Right cardiac atrium (tissue), 5 donors: ENCODE measurements at regions not wholly inside any gene's neighbourhood (a gene's known extent, or its start where the extent isn't known, plus 50 kb on each side); places are given as distances from the start of the nearest gene placed in this dataset.

Experiments
- ATAC-seq, 2 donors: fragments of 200-7000 bp; cut with Tn5 transposase; one replicate each; pipeline versions ENCODE4 v1.8.0 to v1.9.1; 2020; ENCODE audit warnings: moderate library complexity in 2 of 2, mild to moderate bottlenecking in 1 of 2
- DNase-seq, 3 donors: peaks; one replicate each; pipeline ENCODE4 v3.0.0-alpha.2; 2020
- H3K27ac ChIP-seq: one replicate; pipeline ENCODE4 v1.5.1; 2013; ENCODE audit warnings: mild to moderate bottlenecking, low read length, control low read depth, moderate library complexity
- H3K27me3 ChIP-seq: one replicate; pipeline ENCODE4 v1.6.1; 2013; ENCODE audit not compliant: control insufficient read depth, insufficient read depth
- H3K4me1 ChIP-seq: one replicate; pipeline ENCODE4 v1.6.1; 2013; ENCODE audit warnings: low read length; ENCODE audit not compliant: control insufficient read depth, insufficient read depth
- H3K4me3 ChIP-seq: one replicate; pipeline ENCODE4 v1.5.1; 2013; ENCODE audit warnings: low read length, control low read depth
- H3K9me3 ChIP-seq: one replicate; pipeline ENCODE4 v1.6.1; 2013; ENCODE audit warnings: low read length; ENCODE audit not compliant: control insufficient read depth
- WGBS: extraction: QIAGEN DNeasy Blood & Tissue Kit; methylation state at CpG from one replicate; pipeline ENCODE4 v1.1.7; 2013; 5-methylcytosine and 5-hydroxymethylcytosine counted together
- intact Hi-C, 4 donors: fragments of 100-400 bp; cut with DNase I; formaldehyde crosslinking; loops; one replicate each; pipeline versions ENCODE4 v1.11.0 to v1.14.0; 2022 to 2023
- donor health status: healthy with polysubstance abuse.
- donor health status: DM: no; HTN: yes; CAD: no.
- donor health status: DM: no; HTN: no; CAD: no.
- donor health status: DM: no; HTN: yes; CAD: no; lungs with severe emphysema.
- donor health status: DM: yes; HTN: yes; CAD: no.

GRCh38 chr11:121766991-121767390, 314.2 kb upstream of the SORL1-AS1 start:
- Histone ChIP-seq H3K27ac (no peak overlapping the region), H3K27me3 (no peaks in the 10 kb centered on the region), H3K4me3 (no peak overlapping the region), H3K9me3 (no peaks in the 10 kb centered on the region), H3K4me1 (no peaks in the 10 kb centered on the region)
- 74% methylated on average over 4 of the region's 4 CpGs for WGBS
- DNase-seq (no peak), ATAC-seq (no peak)
- intact Hi-C loops: no loop called here

GRCh38 chr11:121766166-121766565, 313.4 kb upstream of the SORL1-AS1 start:
- Histone ChIP-seq H3K4me1 (no peaks in the 10 kb centered on the region), H3K27ac (no peak overlapping the region), H3K4me3 (no peak overlapping the region), H3K27me3 (no peaks in the 10 kb centered on the region), H3K9me3 (no peaks in the 10 kb centered on the region)
- peak in 1 of 3 donors; percentile 21 for DNase-seq
- intact Hi-C loops: no loop called here
- no peak for ATAC-seq
- 93% methylated on average over 16 of the region's 16 CpGs for WGBS

GRCh38 chr11:121763526-121763925, 310.8 kb upstream of the SORL1-AS1 start:
- no peak for DNase-seq
- no peak for ATAC-seq
- no peaks in the 10 kb centered on the region for H3K27me3 ChIP-seq
- H3K27ac ChIP-seq: no peak overlapping the region
- no peak overlapping the region for H3K4me3 ChIP-seq
- WGBS: 86% methylated on average over 3 of the region's 3 CpGs
- no peaks in the 10 kb centered on the region for H3K9me3 ChIP-seq
- intact Hi-C loops: no loop called here
- no peaks in the 10 kb centered on the region for H3K4me1 ChIP-seq

GRCh38 chr11:121762820-121763219, 310.1 kb upstream of the SORL1-AS1 start:
- H3K27ac ChIP-seq: no peak overlapping the region
- H3K4me1 ChIP-seq: no peaks in the 10 kb centered on the region
- 19% methylated on average over 11 of the region's 11 CpGs for WGBS
- no peak overlapping the region for H3K4me3 ChIP-seq
- intact Hi-C loops: no loop called here
- ATAC-seq: peak; percentile 47 to 53
- no peaks in the 10 kb centered on the region for H3K9me3 ChIP-seq
- DNase-seq: peak; percentile 28 to 77 (median 71)
- no peaks in the 10 kb centered on the region for H3K27me3 ChIP-seq

GRCh38 chr11:121761186-121761585, 308.4 kb upstream of the SORL1-AS1 start:
- Histone ChIP-seq H3K4me1 (no peaks in the 10 kb centered on the region), H3K9me3 (no peaks in the 10 kb centered on the region), H3K27me3 (no peaks in the 10 kb centered on the region), H3K4me3 (no peak overlapping the region), H3K27ac (no peak overlapping the region)
- DNase-seq: no peak
- peak in 1 of 2 donors; percentile 25 for ATAC-seq
- 36% methylated on average over 2 of the region's 2 CpGs for WGBS
- intact Hi-C loops: no loop called here

GRCh38 chr11:121757480-121758125, 304.8 kb upstream of the SORL1-AS1 start:
- Histone ChIP-seq H3K9me3 (no peaks in the 10 kb centered on the region), H3K27me3 (no peaks in the 10 kb centered on the region), H3K4me1 (peaks cover 2% of the 10 kb centered on the region), H3K27ac (no peak overlapping the region), H3K4me3 (no peak overlapping the region)
- no peak for ATAC-seq
- 70% methylated on average over 6 of the region's 6 CpGs for WGBS
- intact Hi-C loops: no loop called here
- no peak for DNase-seq

GRCh38 chr11:121755906-121756305, 303.1 kb upstream of the SORL1-AS1 start:
- H3K27ac ChIP-seq: no peak overlapping the region
- 60% methylated on average over 3 of the region's 3 CpGs for WGBS
- H3K27me3 ChIP-seq: no peaks in the 10 kb centered on the region
- no peaks in the 10 kb centered on the region for H3K9me3 ChIP-seq
- DNase-seq (peak in 1 of 3 donors; percentile 16), ATAC-seq (peak in 1 of 2 donors; percentile 47)
- H3K4me1 ChIP-seq: peaks cover 2% of the 10 kb centered on the region
- intact Hi-C loops: no loop called here
- H3K4me3 ChIP-seq: no peak overlapping the region

GRCh38 chr11:121755191-121755590, 302.4 kb upstream of the SORL1-AS1 start:
- intact Hi-C loops: no loop called here
- Histone ChIP-seq H3K9me3 (no peaks in the 10 kb centered on the region), H3K27ac (no peak overlapping the region)

GRCh38 chr11:121754598-121754997, 301.8 kb upstream of the SORL1-AS1 start:
- Histone ChIP-seq H3K27ac (no peak overlapping the region), H3K9me3 (no peaks in the 10 kb centered on the region), H3K4me3 (no peak overlapping the region), H3K27me3 (no peaks in the 10 kb centered on the region), H3K4me1 (peaks cover 2% of the 10 kb centered on the region)
- DNase-seq (peak in 1 of 3 donors; percentile 52), ATAC-seq (no peak)
- intact Hi-C loops: no loop called here
- 41% methylated on average over 2 of the region's 2 CpGs for WGBS

More at GRCh38 chr11:121755191-121755590, 302.4 kb upstream of the SORL1-AS1 start:
- H3K27me3 ChIP-seq: no peaks in the 10 kb centered on the region
- ATAC-seq: no peak
- DNase-seq: no peak
- peaks cover 2% of the 10 kb centered on the region for H3K4me1 ChIP-seq
- H3K4me3 ChIP-seq: no peak overlapping the region
- 84% methylated on average over 2 of the region's 2 CpGs for WGBS

- 50% methylated on average over 3 of the region's 3 CpGs for WGBS
These were observed 296.9 kb upstream of the SORL1-AS1 start for GRCh38 chr11:121749691-121750090.

GRCh38 chr11:121748068-121748467, 295.3 kb upstream of the SORL1-AS1 start:
- DNase-seq (no peak), ATAC-seq (no peak)
- Histone ChIP-seq H3K9me3 (no peaks in the 10 kb centered on the region), H3K27ac (no peak overlapping the region), H3K27me3 (no peaks in the 10 kb centered on the region), H3K4me3 (no peak overlapping the region), H3K4me1 (no peaks in the 10 kb centered on the region)
- intact Hi-C loops: no loop called here
- WGBS: 58% methylated on average over 1 of the region's 1 CpG

More at GRCh38 chr11:121749691-121750090, 296.9 kb upstream of the SORL1-AS1 start:
- Histone ChIP-seq H3K27me3 (no peaks in the 10 kb centered on the region), H3K9me3 (no peaks in the 10 kb centered on the region), H3K27ac (no peak overlapping the region), H3K4me3 (no peak overlapping the region), H3K4me1 (peaks cover 2% of the 10 kb centered on the region)
- no peak for ATAC-seq
- no peak for DNase-seq
- intact Hi-C loops: no loop called here

GRCh38 chr11:121743285-121743684, 290.5 kb upstream of the SORL1-AS1 start:
- H3K27me3 ChIP-seq: no peaks in the 10 kb centered on the region
- no peak for ATAC-seq
- no peak overlapping the region for H3K4me3 ChIP-seq
- intact Hi-C loops: loop anchor here in 1 of 4 donors (5.0 kb wide), 1 partner anchor 86 kb away; no protein-coding TSS in a partner anchor
- peaks cover 2% of the 10 kb centered on the region for H3K4me1 ChIP-seq
- H3K27ac ChIP-seq: no peak overlapping the region
- no peak for DNase-seq
- WGBS: 98% methylated on average over 1 of the region's 1 CpG
- H3K9me3 ChIP-seq: no peaks in the 10 kb centered on the region
